Spinal cord (tissue), 9 donors: ENCODE measurements at regions not wholly inside any gene's neighbourhood (a gene's known extent, or its start where the extent isn't known, plus 50 kb on each side); places are given as distances from the start of the nearest gene placed in this dataset.
A peak's percentile ranks its signal among the peaks of the same experiment; 100 is the strongest.
"Not testable (repeated sequence)": the region's sequence is repeated elsewhere in the genome, so short reads cannot be mapped to it uniquely, and the experiment has no call there.

Source experiments
- DNase-seq, 6 donors: peaks; one replicate each; pipeline versions ENCODE4 v3.0.0 to v3.0.0-alpha.2; 2013 to 2015; ENCODE audit warnings: low spot score in 6 of 6, low read depth in 4 of 6
- H3K27ac ChIP-seq: one replicate; pipeline ENCODE4 v1.5.1; 2013; ENCODE audit warnings: low read depth, low read length, control low read depth
- H3K27me3 ChIP-seq: one replicate; pipeline ENCODE4 v1.6.1; 2013; ENCODE audit warnings: low read length; ENCODE audit not compliant: control insufficient read depth, insufficient read depth
- H3K36me3 ChIP-seq: one replicate; pipeline ENCODE4 v1.6.1; 2013; ENCODE audit warnings: low read length; ENCODE audit not compliant: control insufficient read depth, insufficient read depth
- H3K4me1 ChIP-seq: one replicate; pipeline ENCODE4 v1.6.1; 2013; ENCODE audit warnings: low read length; ENCODE audit not compliant: control insufficient read depth, insufficient read depth
- H3K4me3 ChIP-seq: one replicate; pipeline ENCODE4 v1.5.1; 2013; ENCODE audit warnings: low read depth, low read length, control low read depth
- H3K9me3 ChIP-seq: one replicate; pipeline ENCODE4 v1.6.1; 2013; ENCODE audit warnings: low read length; ENCODE audit not compliant: control insufficient read depth, insufficient read depth
- WGBS: methylation state at CpG from one replicate; pipeline ENCODE4 v1.1.5; 2013; ENCODE audit warnings: missing lambda C conversion rate; ENCODE audit not compliant: insufficient coverage; 5-methylcytosine and 5-hydroxymethylcytosine counted together
- donor health status: healthy.

DNA sequence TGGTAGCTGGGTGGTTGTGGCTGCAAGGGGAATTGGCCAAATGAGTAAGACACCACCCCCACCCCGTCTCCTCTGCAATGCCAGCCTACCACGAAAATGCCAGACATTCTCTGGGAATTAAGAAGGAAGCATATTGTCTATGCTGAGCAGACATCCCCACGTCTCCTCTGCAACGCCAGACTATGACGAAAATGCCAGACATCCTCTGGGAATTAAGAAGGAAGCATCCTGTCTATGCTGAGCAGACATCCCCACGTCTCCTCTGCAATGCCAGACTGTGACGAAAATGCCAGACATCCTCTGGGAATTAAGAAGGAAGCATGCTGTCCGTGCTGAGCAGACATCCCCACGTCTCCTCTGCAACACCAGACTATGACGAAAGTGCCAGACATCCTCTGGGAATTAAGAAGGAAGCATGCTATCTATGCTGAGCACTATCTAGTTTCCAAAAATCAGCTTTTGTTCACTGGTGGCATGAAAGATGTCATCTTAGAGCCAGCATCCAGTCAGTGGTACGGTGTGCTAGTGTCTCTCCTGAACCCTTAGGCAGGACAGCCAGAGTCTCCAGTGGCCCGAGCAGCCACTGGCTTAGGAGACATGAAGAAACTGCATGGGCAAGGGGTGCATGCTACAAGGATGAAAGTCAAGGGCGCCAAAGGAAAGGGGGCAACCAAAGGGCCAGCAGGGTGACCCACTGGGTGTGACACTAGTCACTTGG lies 339.8 kb upstream of the FRG1 start:
- DNase-seq: peak in 2 of 6 donors; percentile 11 to 39
- Histone ChIP-seq H3K4me3 (no peak overlapping the region), H3K9me3 (no peaks in the 10 kb centered on the region), H3K36me3 (no peaks in the 10 kb centered on the region), H3K4me1 (no peaks in the 10 kb centered on the region), H3K27ac (no peak overlapping the region), H3K27me3 (no peaks in the 10 kb centered on the region)
- 82% methylated on average over 10 of the region's 13 CpGs for WGBS

DNA sequence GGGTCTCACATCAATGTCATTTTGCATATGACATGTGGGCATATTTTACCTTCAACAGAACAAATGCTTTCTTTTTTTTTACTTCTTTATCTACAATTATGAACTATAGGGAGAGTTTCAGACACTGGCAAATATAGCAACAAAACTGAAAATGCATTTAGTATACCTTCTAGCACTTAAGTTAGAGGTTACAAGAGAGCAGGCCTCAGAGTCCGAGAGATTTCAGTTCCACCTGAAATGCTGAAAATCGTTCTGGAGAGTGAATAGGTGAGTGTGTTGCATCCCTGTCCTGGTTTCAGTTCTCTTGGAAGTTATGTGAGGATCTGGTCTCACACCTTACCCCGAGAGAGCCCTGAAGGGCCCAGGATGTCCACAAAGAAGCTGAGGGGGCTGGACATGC lies 337.8 kb upstream of the FRG1 start:
- H3K4me1 ChIP-seq, H3K4me3 ChIP-seq, H3K27me3 ChIP-seq, H3K9me3 ChIP-seq, H3K27ac ChIP-seq, H3K36me3 ChIP-seq, DNase-seq: not testable (repeated sequence)
- 83% methylated on average over 1 of the region's 3 CpGs for WGBS

DNA sequence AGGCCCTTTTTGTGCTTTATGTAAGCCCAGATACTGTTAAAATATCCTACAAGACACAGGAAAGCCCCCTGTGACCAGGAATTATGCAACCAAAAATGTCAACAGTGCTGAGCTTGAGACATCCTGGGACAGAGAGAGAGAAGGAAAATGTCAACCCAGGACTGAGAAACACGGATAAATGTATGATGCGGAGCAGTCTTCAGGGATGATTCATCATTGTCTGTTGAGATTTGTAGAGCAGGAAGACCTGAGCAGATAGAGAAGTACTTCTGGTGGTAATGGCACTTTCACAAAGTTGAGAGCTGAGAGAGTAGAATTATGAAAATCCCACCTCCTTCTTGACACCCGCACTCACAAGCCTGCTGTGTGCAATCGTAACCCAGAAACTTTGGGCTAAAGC lies 330.1 kb upstream of the FRG1 start:
- 100% methylated on average over 2 of the region's 4 CpGs for WGBS

DNA sequence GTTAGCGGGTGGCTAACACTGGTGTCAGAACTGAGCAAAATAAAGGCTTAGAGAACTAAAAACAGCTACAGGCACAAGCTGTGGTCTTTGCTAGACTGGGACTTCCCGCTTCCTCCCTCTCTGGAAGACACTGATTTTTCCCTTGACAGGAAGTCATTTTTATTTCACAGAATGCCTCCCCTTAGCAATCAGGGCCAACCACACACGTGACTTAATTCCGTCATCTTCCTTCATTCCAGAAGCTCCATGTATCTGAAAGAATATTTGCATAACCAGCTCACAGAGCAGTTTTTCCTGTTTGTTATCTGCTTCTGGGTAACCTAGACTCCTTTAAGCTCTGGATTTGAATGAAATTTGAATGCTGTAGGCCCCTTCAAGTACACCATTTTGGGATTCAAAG lies 327.5 kb upstream of the FRG1 start:
- DNase-seq: no peak
- no peak overlapping the region for H3K4me3 ChIP-seq
- H3K9me3 ChIP-seq: no peaks in the 10 kb centered on the region
- 98% methylated on average over 4 of the region's 4 CpGs for WGBS
- H3K27ac ChIP-seq: no peak overlapping the region
- no peaks in the 10 kb centered on the region for H3K27me3 ChIP-seq
- H3K36me3 ChIP-seq: no peaks in the 10 kb centered on the region
- H3K4me1 ChIP-seq: no peaks in the 10 kb centered on the region

More for the DNA sequence above, 330.1 kb upstream of the FRG1 start:
- not testable (repeated sequence) for H3K27me3 ChIP-seq, DNase-seq, H3K36me3 ChIP-seq, H3K4me3 ChIP-seq, H3K9me3 ChIP-seq, H3K27ac ChIP-seq, H3K4me1 ChIP-seq

DNA sequence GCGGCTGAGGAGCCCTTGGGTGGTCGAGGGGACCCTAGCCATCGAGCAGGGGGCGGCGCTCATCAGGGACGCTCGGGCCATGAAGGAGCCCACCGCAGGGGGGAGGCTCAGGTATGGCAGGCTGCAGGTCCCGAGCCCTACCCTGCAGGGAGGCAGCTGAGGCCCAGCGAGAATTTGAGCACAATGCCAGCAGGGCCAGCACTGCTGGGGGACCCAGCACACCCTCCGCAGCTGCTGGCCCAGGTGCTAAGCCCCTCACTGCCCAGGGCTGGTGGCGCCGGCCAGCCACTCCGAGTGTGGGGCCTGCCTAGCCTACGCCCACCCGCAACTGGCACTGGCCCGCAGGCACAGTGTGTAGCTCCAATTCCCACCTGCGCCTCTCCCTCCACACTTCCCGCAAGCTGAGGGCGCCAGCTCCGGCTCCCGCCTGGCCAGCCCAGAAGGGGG lies 325.4 kb upstream of the FRG1 start:
- Histone ChIP-seq H3K36me3 (no peaks in the 10 kb centered on the region), H3K9me3 (no peaks in the 10 kb centered on the region), H3K4me1 (no peaks in the 10 kb centered on the region), H3K4me3 (no peak overlapping the region), H3K27ac (no peak overlapping the region), H3K27me3 (no peaks in the 10 kb centered on the region)
- 94% methylated on average over 22 of the region's 22 CpGs for WGBS
- DNase-seq: no peak

DNA sequence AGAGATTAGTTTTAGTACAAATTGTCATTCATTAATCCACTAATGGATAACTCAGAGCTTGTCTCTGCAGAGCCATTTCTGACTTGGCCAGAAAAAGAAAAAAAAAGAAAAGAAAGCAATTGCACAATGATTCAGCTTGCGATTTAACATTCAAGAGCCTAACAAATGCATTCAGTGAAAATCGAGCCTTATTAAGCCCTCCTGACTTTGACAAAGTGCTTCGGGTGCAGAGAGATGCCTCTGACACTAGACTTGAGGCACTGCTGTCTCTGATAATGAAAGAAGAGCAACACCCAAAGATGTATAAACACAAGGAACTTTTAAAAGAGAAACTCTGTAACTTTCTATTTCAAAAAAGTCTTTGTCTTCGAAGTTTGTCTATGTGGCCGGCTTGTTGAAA lies 322.9 kb upstream of the FRG1 start:
- not testable (repeated sequence) for H3K9me3 ChIP-seq, H3K4me1 ChIP-seq, H3K27me3 ChIP-seq, H3K4me3 ChIP-seq, H3K36me3 ChIP-seq, H3K27ac ChIP-seq, DNase-seq
- WGBS: 40% methylated on average over 1 of the region's 5 CpGs

DNA sequence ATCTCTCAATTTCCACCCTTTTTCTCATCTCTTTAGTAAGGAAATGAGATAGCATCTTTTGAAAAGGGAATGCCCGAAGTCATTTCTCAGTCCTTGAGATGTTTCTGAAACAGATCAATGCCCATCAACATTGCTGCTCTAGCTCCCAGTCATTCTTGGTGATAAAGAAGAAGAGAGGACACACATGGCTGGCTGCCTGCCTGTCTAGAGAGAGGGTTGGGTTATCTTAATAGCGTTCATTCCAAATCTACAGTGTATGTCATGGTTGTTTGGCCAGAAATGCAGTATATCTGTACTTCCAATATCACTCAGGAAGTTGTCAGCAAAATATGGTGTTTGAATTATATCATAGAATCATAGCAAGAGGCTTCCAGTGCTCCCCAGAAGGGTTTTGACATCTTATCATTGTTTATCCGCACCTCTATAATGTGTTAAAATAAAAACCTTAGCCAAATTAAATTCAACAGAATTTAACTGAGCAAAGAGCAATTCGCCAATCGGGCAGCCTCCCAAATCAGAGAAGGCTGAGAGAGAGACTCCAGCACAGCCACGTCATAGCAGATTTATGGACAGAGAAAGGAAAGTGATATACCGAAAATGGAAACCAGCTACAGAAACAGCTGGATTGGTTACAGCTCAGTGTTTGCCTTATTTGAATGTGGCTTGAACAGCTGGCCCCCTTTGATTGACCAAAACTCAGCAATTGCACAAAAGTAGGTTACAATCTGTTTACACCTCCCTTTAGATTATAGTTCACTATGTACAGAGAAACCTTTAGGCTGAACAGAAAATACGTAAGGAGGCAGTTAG lies 321.0 kb upstream of the FRG1 start:
- H3K36me3 ChIP-seq: not testable (repeated sequence)
- DNase-seq: peak in 1 of 6 donors; percentile 17
- WGBS: no CpG with 5 or more reads among the region's 8 CpGs

DNA sequence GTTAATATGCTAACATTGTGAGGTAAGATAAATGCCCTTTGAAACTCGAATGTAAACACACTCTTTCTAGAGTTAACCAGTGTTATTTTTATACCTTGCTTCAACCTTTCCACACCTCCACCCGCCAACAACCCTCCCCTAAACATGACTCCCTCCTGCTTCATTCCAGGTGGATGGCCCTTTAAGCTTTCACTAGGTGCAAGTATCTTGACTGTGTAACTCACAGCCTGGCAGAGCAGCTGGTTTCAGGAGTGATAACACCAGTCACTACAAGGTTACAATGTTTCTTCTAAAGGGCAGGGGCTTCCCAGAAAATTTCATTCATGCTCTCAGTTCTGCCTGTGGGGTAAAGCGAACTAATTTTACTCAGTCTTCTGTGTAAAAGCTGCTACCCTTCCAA lies 318.1 kb upstream of the FRG1 start:
- 100% methylated on average over 1 of the region's 3 CpGs for WGBS
- H3K4me1 ChIP-seq, H3K27me3 ChIP-seq, H3K9me3 ChIP-seq, H3K27ac ChIP-seq, DNase-seq, H3K4me3 ChIP-seq, H3K36me3 ChIP-seq: not testable (repeated sequence)

More for the DNA sequence above, 321.0 kb upstream of the FRG1 start:
- H3K27me3 ChIP-seq, H3K4me1 ChIP-seq, H3K9me3 ChIP-seq, H3K27ac ChIP-seq, H3K4me3 ChIP-seq: not testable (repeated sequence)

DNA sequence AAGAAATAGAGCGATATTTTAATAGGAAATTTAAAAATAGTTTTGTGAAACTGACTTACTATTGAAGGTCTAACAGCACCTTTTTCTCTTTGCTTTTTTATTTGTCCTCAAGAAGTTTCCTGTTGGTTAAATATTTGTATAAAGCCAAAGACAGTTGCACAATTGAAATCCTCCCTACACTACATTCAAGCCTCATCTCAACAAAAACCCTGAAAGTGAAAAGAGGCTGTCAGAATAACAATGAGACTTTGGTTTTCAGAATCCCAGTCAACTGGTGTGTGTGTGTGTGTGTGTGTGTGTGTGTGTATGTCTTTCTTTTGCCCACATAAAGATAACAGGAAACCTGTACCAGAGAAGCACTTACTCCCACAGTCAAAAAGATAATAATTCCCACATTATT lies 313.6 kb upstream of the FRG1 start:
- H3K9me3 ChIP-seq, H3K4me1 ChIP-seq, H3K27ac ChIP-seq, H3K27me3 ChIP-seq, DNase-seq, H3K4me3 ChIP-seq, H3K36me3 ChIP-seq: not testable (repeated sequence)
- no CpG with 5 or more reads among the region's 1 CpG for WGBS

DNA sequence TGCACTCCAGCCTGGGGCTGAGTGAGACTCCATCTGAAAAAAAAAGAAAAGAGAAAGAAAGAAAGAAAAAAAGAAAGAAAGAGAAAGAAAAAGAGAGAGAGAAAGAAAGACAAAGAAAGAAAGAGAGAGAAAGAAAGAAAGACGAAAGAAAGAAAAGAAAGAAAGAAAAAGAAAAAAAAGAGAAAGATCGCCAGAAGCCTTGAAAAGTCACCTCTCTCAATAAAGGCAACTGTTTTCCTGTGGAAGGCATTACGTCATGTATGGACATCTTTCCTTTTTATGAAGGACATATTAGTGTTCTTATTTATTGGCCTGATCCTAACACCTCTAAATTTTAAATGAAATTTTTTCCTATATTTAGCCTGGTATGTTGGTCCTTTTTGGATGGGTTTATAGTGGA lies 310.9 kb upstream of the FRG1 start:
- H3K36me3 ChIP-seq, H3K4me3 ChIP-seq, H3K27ac ChIP-seq, H3K27me3 ChIP-seq, DNase-seq, H3K9me3 ChIP-seq, H3K4me1 ChIP-seq: not testable (repeated sequence)
- WGBS: 100% methylated on average over 1 of the region's 3 CpGs
